LNCAP (cell line): ENCODE measurements at regions not wholly inside any gene's neighbourhood (a gene's known extent, or its start where the extent isn't known, plus 50 kb on each side); places are given as distances from the start of the nearest gene placed in this dataset.

Source experiments
- TF ChIP-seq, protein P1 (sequence below): fragments of 450-650 bp; IDR thresholded peaks from 2 replicates; pipeline ENCODE4 v1.5.1; 2017; ENCODE audit warnings: mild to moderate bottlenecking

DNA sequence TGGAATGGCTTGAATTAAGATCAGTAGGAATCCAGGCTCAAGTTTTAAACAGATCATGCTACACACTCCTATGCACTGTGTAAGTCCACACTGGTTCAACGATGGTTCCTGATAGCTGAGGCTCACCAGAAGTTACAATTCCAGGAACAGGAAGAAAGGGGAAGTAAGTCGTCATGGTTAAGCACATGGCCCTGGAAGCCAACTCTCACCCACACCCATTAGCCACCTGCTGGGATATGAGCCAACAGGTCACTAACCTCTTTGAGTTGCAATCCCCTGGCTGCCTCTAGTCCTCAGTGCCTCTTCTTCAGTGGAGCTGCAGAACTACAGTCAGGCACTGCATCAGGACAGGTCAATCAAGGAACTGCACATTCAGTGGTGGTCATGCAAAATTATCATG is 133.5 kb downstream of the TMEM182 start:
- TF ChIP-seq, protein P1, sequence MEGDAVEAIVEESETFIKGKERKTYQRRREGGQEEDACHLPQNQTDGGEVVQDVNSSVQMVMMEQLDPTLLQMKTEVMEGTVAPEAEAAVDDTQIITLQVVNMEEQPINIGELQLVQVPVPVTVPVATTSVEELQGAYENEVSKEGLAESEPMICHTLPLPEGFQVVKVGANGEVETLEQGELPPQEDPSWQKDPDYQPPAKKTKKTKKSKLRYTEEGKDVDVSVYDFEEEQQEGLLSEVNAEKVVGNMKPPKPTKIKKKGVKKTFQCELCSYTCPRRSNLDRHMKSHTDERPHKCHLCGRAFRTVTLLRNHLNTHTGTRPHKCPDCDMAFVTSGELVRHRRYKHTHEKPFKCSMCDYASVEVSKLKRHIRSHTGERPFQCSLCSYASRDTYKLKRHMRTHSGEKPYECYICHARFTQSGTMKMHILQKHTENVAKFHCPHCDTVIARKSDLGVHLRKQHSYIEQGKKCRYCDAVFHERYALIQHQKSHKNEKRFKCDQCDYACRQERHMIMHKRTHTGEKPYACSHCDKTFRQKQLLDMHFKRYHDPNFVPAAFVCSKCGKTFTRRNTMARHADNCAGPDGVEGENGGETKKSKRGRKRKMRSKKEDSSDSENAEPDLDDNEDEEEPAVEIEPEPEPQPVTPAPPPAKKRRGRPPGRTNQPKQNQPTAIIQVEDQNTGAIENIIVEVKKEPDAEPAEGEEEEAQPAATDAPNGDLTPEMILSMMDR: no peak

DNA sequence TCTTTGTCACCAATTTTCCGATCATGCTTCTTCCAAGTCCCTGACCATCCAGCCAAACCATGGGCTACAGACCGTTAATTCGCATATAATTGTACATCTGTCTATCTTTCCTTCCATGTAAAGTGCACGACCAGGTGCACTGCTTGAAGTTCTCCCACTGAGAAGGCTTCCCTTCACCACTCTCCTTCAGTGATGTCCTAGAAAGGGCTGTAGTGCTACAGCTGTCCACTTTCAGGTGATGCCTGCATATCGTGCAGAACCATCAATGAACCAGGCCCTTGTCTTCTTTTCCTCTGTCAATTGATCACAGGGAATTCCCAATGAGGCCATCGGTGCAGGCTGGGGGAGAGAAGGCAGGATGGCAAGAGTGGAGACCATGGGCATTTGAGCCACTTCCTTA is 148.9 kb downstream of the TMEM182 start:
- TF ChIP-seq, protein P1: no peak

DNA sequence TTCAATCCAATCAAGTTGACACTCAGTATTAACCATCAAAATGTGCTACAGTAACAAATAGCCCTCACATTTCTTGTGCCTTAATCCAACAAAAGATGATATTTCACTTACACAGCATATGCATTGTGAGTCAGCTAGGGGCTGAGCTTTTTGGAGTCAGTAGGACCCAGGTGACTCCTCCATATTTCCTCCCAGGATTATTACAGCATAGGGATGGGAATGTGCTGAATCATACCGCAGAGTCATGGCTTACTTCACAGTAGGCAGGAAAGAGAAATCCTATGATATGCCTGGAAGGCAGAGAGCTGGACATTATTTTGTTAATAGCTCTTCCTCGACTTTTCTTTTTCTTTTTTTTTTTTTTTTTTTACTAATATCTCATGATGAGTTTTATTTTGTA is 153.3 kb downstream of the TMEM182 start:
- TF ChIP-seq, protein P1: no peak

DNA sequence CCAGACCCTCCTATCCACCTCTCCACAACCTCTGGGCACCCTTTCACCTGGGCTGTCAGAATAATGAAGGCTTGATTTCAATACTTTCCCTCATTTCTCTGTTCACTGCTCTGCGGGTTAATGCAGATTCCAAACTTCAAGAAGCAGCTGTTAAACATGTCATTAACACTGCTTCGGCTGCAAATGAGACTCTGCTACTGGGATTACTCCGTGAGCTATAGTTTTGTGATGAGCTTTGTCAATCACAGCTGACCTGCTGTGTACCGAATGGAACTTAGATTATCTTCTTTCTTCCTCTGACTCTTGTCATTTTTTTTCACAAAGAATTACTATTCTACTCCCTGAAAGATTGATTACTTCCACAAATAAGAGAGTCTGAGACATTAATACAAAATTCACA is 160.5 kb downstream of the TMEM182 start:
- TF ChIP-seq, protein P1: no peak

DNA sequence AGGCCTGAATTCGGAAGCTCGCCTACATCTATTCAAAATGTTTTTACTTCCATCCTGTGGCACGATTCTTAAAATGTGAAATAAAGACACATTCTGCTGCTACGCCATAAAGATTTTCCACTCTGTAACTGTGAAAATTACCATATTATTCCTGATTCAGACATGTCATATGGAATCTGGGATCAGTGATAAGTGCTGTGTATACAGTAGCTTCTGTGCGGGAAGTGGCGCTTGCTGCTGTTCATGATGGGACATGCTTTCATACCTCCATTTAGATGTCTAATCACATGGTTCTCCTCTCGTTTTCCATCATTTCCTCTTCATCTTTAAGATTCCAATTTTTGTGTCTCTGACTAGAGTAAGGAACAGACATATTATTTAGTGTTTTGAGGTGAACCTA is 163.2 kb downstream of the TMEM182 start:
- TF ChIP-seq, protein P1: no peak

DNA sequence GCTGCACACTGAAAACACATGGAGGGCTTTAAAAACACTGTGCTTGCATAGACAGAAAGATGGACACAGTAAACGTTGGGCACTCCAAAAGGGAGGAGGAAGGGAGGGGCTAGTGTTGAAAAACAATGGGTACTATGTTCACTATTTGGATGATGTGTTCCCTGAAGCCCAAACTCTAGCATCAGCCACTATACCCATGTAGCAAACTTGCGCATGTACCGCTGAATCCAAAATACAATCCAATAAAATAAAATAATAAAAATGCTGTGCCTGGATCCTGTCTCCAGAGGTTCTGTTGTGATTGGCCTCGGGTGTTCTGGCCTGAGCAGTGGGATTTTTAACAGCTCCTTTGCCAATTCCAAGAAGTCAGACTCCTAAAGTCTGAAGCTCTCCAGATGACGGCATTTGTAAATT is 166.0 kb downstream of the TMEM182 start:
- TF ChIP-seq, protein P1: no peak

DNA sequence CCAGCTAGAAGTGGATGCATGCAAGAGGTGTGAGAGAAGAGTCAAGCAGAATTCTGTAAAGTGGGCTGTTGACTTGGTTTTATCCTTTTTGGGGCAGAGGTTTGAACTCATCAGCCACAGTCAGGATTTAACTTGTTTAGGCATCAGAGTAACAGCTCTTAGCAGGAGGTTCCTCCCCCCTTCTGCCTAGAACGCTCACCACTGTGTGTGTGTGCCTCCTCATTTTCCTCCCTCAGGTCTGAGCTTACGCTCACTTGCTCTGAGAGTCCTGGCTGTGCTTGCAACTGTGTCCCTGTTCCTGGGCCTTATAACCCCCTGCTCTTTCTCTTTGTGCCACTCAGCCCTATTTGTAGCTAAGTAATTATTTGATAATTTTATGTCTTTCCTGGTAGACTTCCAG is 167.9 kb downstream of the TMEM182 start:
- TF ChIP-seq, protein P1: no peak

DNA sequence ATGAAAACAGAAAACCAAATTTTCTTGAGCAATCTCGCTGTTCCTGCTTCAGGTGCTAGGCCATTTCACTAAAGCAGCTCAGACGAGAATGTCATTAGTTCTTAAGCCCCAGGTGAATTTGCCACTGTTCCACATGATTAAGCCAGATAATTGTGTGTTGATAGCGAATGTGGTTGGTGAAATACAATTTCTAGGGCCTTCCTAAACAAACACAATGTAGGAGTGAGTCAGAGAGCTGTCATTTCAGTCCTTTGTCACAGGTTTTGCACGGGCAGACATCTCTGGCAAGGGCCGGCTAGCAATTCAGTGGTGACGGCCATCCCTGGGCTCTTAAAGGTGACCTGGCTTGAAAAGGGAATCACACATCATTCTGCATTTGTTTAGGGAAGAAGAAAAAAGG is 170.7 kb downstream of the TMEM182 start:
- TF ChIP-seq, protein P1: no peak
